ENCODE measurements at regions not wholly inside any gene's neighbourhood (a gene's known extent, or its start where the extent isn't known, plus 50 kb on each side); places are given as distances from the start of the nearest gene placed in this dataset.

DNA sequence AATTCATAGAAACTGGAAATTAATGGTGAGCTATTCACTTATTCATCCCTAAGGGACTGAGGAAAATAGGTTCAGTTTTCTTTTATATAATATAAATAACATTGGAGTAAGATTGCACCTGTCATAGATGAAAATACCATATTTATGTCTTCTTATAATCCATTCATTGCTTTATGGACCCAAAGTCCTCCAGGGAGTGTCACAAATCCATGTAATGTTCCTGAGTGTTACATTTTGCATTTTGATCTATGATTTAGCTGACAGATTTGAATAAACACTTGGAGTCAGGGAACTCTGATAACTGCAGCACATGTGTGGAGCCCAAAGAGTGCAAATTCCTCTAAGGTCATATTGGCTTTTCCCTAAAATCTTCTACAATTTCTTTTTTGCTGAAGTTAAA, 484.3 kb downstream of the MDFIC start:
- TF ChIP-seq CTCF (IDR thresholded peaks at IDR 0.05): no peak
- no peak for TF ChIP-seq POLR2A (IDR thresholded peaks at IDR 0.05)

Data from esophagus squamous epithelium (tissue), 4 donors.